Loucy (cell line): ENCODE measurements at regions not wholly inside any gene's neighbourhood (a gene's known extent, or its start where the extent isn't known, plus 50 kb on each side); places are given as distances from the start of the nearest gene placed in this dataset.

ENCODE experiments used
- H2AFZ ChIP-seq: fragments of 200-600 bp; sonication (generic); 2 replicates; pipeline ENCODE4 v1.6.0; 2016; ENCODE audit warnings: antibody characterized with exemption, mild to moderate bottlenecking, low read length, moderate library complexity
- H3F3A ChIP-seq: fragments of 200-600 bp; 2 replicates; pipeline ENCODE4 v1.6.0; 2016; ENCODE audit warnings: antibody characterized with exemption, low read depth, mild to moderate bottlenecking
- H3K27me3 ChIP-seq: fragments of 200-600 bp; sonication (generic); 2 replicates; pipeline ENCODE4 v1.6.1; 2014; ENCODE audit warnings: low read length, mild to moderate bottlenecking; ENCODE audit not compliant: insufficient read depth, poor library complexity, severe bottlenecking
- H3K36me3 ChIP-seq: fragments of 200-600 bp; sonication (generic); 2 replicates; pipeline ENCODE4 v1.6.1; 2016; ENCODE audit warnings: low read length; ENCODE audit not compliant: insufficient read depth
- H3K4me1 ChIP-seq: fragments of 200-600 bp; sonication (generic); 2 replicates; pipeline ENCODE4 v1.5.1; 2014; ENCODE audit warnings: low read length, mild to moderate bottlenecking; ENCODE audit not compliant: insufficient read depth, poor library complexity, severe bottlenecking
- H3K4me2 ChIP-seq: fragments of 200-600 bp; sonication (generic); 2 replicates; pipeline ENCODE4 v1.6.0; 2014; ENCODE audit warnings: antibody characterized with exemption, low read length, low read depth, mild to moderate bottlenecking; ENCODE audit not compliant: poor library complexity, severe bottlenecking
- H3K4me3 ChIP-seq: fragments of 200-600 bp; sonication (generic); 2 replicates; pipeline ENCODE4 v1.5.1; 2014; ENCODE audit warnings: low read length, mild to moderate bottlenecking, mixed read lengths; ENCODE audit not compliant: poor library complexity, severe bottlenecking
- H3K79me2 ChIP-seq: fragments of 200-600 bp; sonication (generic); 2 replicates; pipeline ENCODE4 v1.6.1; 2014; ENCODE audit warnings: low read length; ENCODE audit not compliant: insufficient read depth
- H3K9ac ChIP-seq: fragments of 200-600 bp; sonication (generic); 2 replicates; pipeline ENCODE4 v1.6.0; 2014; ENCODE audit warnings: mild to moderate bottlenecking, low read depth, low read length, moderate library complexity; ENCODE audit not compliant: poor library complexity, severe bottlenecking
- H3K9me2 ChIP-seq: fragments of 200-600 bp; sonication (generic); replicated peaks from 2 replicates; pipeline ENCODE4 v1.6.1; 2016; ENCODE audit warnings: low read depth, low read length, mixed read lengths
- H3K9me3 ChIP-seq: fragments of 200-600 bp; sonication (generic); 2 replicates; pipeline ENCODE4 v1.6.1; 2014; ENCODE audit warnings: mild to moderate bottlenecking, antibody characterized with exemption, low read length, low read depth; ENCODE audit not compliant: insufficient read depth
- H4K20me1 ChIP-seq: fragments of 200-600 bp; sonication (generic); 2 replicates; pipeline ENCODE4 v1.6.0; 2014; ENCODE audit warnings: antibody characterized with exemption, low read length, mild to moderate bottlenecking; ENCODE audit not compliant: insufficient read depth, poor library complexity, severe bottlenecking
- CTCF ChIP-seq: fragments of 200-600 bp; sonication (generic); conservative IDR thresholded peaks from 2 replicates; pipeline ENCODE4 v1.5.1; 2014; ENCODE audit warnings: mild to moderate bottlenecking, antibody characterized with exemption, low read length
- EZH2phosphoT487 ChIP-seq: fragments of 200-600 bp; IDR thresholded peaks from 2 replicates; pipeline ENCODE4 v1.6.1; 2018; ENCODE audit warnings: antibody characterized with exemption, mild to moderate bottlenecking, moderate library complexity, borderline replicate concordance

GRCh38 chr10:64170791-64171190 is 649.6 kb downstream of the REEP3 start:
- H2AFZ ChIP-seq = no peak overlapping the region
- H3K79me2 ChIP-seq = no peaks in the 10 kb centered on the region
- no peaks in the 10 kb centered on the region for H3K9me2 ChIP-seq
- no peak overlapping the region for H3K4me3 ChIP-seq
- H3K9me3 ChIP-seq = no peaks in the 10 kb centered on the region; the same call in 1 of the 2 replicates
- no peak overlapping the region for H3K4me2 ChIP-seq
- TF ChIP-seq CTCF = no peak
- no peak for TF ChIP-seq EZH2phosphoT487
- no peaks in the 10 kb centered on the region for H3K4me1 ChIP-seq
- no peaks in the 10 kb centered on the region for H3K27me3 ChIP-seq
- H3F3A ChIP-seq = no peaks in the 10 kb centered on the region
- no peak overlapping the region for H3K9ac ChIP-seq
- H4K20me1 ChIP-seq = no peaks in the 10 kb centered on the region
- H3K36me3 ChIP-seq = no peaks in the 10 kb centered on the region

- Histone ChIP-seq H3K9me3 (no peaks in the 10 kb centered on the region), H3K4me1 (no peaks in the 10 kb centered on the region), H3K9me2 (no peaks in the 10 kb centered on the region), H3K79me2 (no peaks in the 10 kb centered on the region), H3K4me2 (no peak overlapping the region), H3K4me3 (no peak overlapping the region), H2AFZ (no peak overlapping the region), H3K27me3 (no peaks in the 10 kb centered on the region), H3K9ac (no peak overlapping the region), H4K20me1 (no peaks in the 10 kb centered on the region), H3F3A (no peaks in the 10 kb centered on the region), H3K36me3 (no peaks in the 10 kb centered on the region)
- no peak for TF ChIP-seq CTCF
- TF ChIP-seq EZH2phosphoT487 = no peak
These were observed 652.6 kb downstream of the REEP3 start for GRCh38 chr10:64173826-64174225.

- no peak for TF ChIP-seq CTCF
- no peak for TF ChIP-seq EZH2phosphoT487
- no peaks in the 10 kb centered on the region for H3K9me2 ChIP-seq
- no peaks in the 10 kb centered on the region for H3K4me1 ChIP-seq
- no peaks in the 10 kb centered on the region for H3K36me3 ChIP-seq
- H3K9me3 ChIP-seq = no peaks in the 10 kb centered on the region
- no peaks in the 10 kb centered on the region for H3F3A ChIP-seq
- H3K9ac ChIP-seq = no peak overlapping the region
- H2AFZ ChIP-seq = no peak overlapping the region
- no peaks in the 10 kb centered on the region for H4K20me1 ChIP-seq
- no peaks in the 10 kb centered on the region for H3K79me2 ChIP-seq
- H3K27me3 ChIP-seq = no peaks in the 10 kb centered on the region
- H3K4me3 ChIP-seq = no peak overlapping the region
- no peak overlapping the region for H3K4me2 ChIP-seq
These were observed 653.6 kb downstream of the REEP3 start for GRCh38 chr10:64174666-64175255.
